HG03196 (cell line): ENCODE measurements at regions not wholly inside any gene's neighbourhood (a gene's known extent, or its start where the extent isn't known, plus 50 kb on each side); places are given as distances from the start of the nearest gene placed in this dataset.

Experiments
- ATAC-seq: cut with Tn5 transposase; IDR thresholded peaks from one replicate; pipeline ENCODE4 v1.9.1; 2021; ENCODE audit not compliant: unreplicated experiment

GRCh38 chr11:92276773-92277172 is 52.2 kb downstream of the FAT3 start:
- no peak for ATAC-seq

- no peak for ATAC-seq
Observed at GRCh38 chr11:92277871-92278270, 53.3 kb downstream of the FAT3 start.

- ATAC-seq: no peak
Observed at GRCh38 chr11:92278791-92279433, 54.3 kb downstream of the FAT3 start.

GRCh38 chr11:92284107-92284506 is 59.5 kb downstream of the FAT3 start:
- ATAC-seq: no peak

GRCh38 chr11:92284558-92284957 is 59.9 kb downstream of the FAT3 start:
- no peak for ATAC-seq

- no peak for ATAC-seq
Observed at GRCh38 chr11:92285776-92286175, 61.2 kb downstream of the FAT3 start.

- ATAC-seq: no peak
Observed at GRCh38 chr11:92286709-92287108, 62.1 kb downstream of the FAT3 start.

GRCh38 chr11:92295175-92296137 is 70.8 kb downstream of the FAT3 start:
- no peak for ATAC-seq

- no peak for ATAC-seq
Observed at GRCh38 chr11:92296138-92296515, 71.5 kb downstream of the FAT3 start.

- ATAC-seq: no peak
Observed at GRCh38 chr11:92297567-92298553, 73.2 kb downstream of the FAT3 start.

GRCh38 chr11:92300876-92301275 is 76.3 kb downstream of the FAT3 start:
- ATAC-seq: no peak

GRCh38 chr11:92302770-92303169 is 78.2 kb downstream of the FAT3 start:
- no peak for ATAC-seq

- no peak for ATAC-seq
Observed at GRCh38 chr11:92304271-92304670, 79.7 kb downstream of the FAT3 start.

GRCh38 chr11:92306966-92307510 is 82.4 kb downstream of the FAT3 start:
- ATAC-seq: no peak

GRCh38 chr11:92308366-92308765 is 83.7 kb downstream of the FAT3 start:
- no peak for ATAC-seq

GRCh38 chr11:92311616-92312449 is 87.2 kb downstream of the FAT3 start:
- no peak for ATAC-seq

GRCh38 chr11:92313784-92314183 is 89.2 kb downstream of the FAT3 start:
- no peak for ATAC-seq

GRCh38 chr11:92314499-92314898 is 89.9 kb downstream of the FAT3 start:
- ATAC-seq: no peak

- ATAC-seq: no peak
Observed at GRCh38 chr11:92316106-92316809, 91.6 kb downstream of the FAT3 start.
